SU-DHL-6 (cell line): ENCODE measurements at regions not wholly inside any gene's neighbourhood (a gene's known extent, or its start where the extent isn't known, plus 50 kb on each side); places are given as distances from the start of the nearest gene placed in this dataset.
"Not testable (repeated sequence)": the region's sequence is repeated elsewhere in the genome, so short reads cannot be mapped to it uniquely, and the experiment has no call there.

Experiments used
- H2AFZ ChIP-seq: fragments of 200-600 bp; sonication (generic); 2 replicates; pipeline ENCODE4 v1.6.1; 2014; ENCODE audit warnings: low read depth, mild to moderate bottlenecking, moderate library complexity, mixed read lengths, antibody characterized with exemption, low read length; ENCODE audit not compliant: severe bottlenecking
- H3F3A ChIP-seq: fragments of 200-600 bp; shearing (Covaris generic); 2 replicates; pipeline ENCODE4 v1.6.0; 2016; ENCODE audit warnings: antibody characterized with exemption, mild to moderate bottlenecking; ENCODE audit not compliant: insufficient read depth
- H3K27ac ChIP-seq: fragments of 200-600 bp; sonication (generic); 2 replicates; pipeline ENCODE4 v1.5.1; 2016; ENCODE audit warnings: low read depth, mild to moderate bottlenecking, low read length, moderate library complexity, mixed read lengths
- H3K27me3 ChIP-seq: fragments of 200-600 bp; sonication (generic), shearing (Covaris generic); 2 replicates; pipeline ENCODE4 v1.6.0; 2014; ENCODE audit warnings: mild to moderate bottlenecking, low read length
- H3K36me3 ChIP-seq: fragments of 200-600 bp; sonication (generic); 2 replicates; pipeline ENCODE4 v1.6.1; 2014; ENCODE audit warnings: mild to moderate bottlenecking, low read length, mixed read lengths
- H3K4me2 ChIP-seq: fragments of 300-600, 200-600 bp; shearing (Covaris generic), sonication (generic); 2 replicates; pipeline ENCODE4 v1.6.0; 2014; ENCODE audit warnings: low read length, low read depth, mild to moderate bottlenecking; ENCODE audit not compliant: poor library complexity, severe bottlenecking
- H3K4me3 ChIP-seq: fragments of 200-600 bp; sonication (generic); 2 replicates; pipeline ENCODE4 v1.5.1; 2014; ENCODE audit warnings: antibody characterized with exemption, low read length, mild to moderate bottlenecking, mixed read lengths; ENCODE audit not compliant: insufficient read depth, poor library complexity, severe bottlenecking
- H3K79me2 ChIP-seq: fragments of 200-600 bp; sonication (generic); 2 replicates; pipeline ENCODE4 v1.6.1; 2014; ENCODE audit warnings: mild to moderate bottlenecking, low read length, moderate library complexity; ENCODE audit not compliant: insufficient read depth
- H3K9ac ChIP-seq: fragments of 200-600 bp; sonication (generic); 2 replicates; pipeline ENCODE4 v1.7.0; 2014; ENCODE audit warnings: mild to moderate bottlenecking, low read length
- H3K9me2 ChIP-seq: fragments of 200-600 bp; sonication (generic); replicated peaks from 2 replicates; pipeline ENCODE4 v1.6.1; 2014; ENCODE audit warnings: low read length; ENCODE audit not compliant: insufficient read depth
- H3K9me3 ChIP-seq: fragments of 200-600 bp; sonication (generic); 2 replicates; pipeline ENCODE4 v1.6.1; 2014; ENCODE audit warnings: low read length, mixed read lengths; ENCODE audit not compliant: insufficient read depth
- H4K20me1 ChIP-seq: fragments of 200-600 bp; sonication (generic); 2 replicates; pipeline ENCODE4 v1.6.1; 2014; ENCODE audit warnings: low read depth, mild to moderate bottlenecking, antibody characterized with exemption, low read length, moderate library complexity, mixed read lengths
- EZH2phosphoT487 ChIP-seq: fragments of 200-600 bp; sonication (generic), shearing (Covaris generic); conservative IDR thresholded peaks from 2 replicates; pipeline ENCODE4 v1.6.1; 2018; ENCODE audit warnings: mild to moderate bottlenecking, antibody characterized with exemption, low read length, moderate library complexity, mixed read lengths
- TF ChIP-seq, protein P1 (sequence below): fragments of 200-600 bp; sonication (generic); IDR thresholded peaks from one replicate; pipeline ENCODE4 v1.5.1; 2017; ENCODE audit warnings: antibody characterized with exemption, mild to moderate bottlenecking, low read length, moderate library complexity; ENCODE audit not compliant: insufficient read depth, poor library complexity, severe bottlenecking

- Histone ChIP-seq H3K36me3 (no peaks in the 10 kb centered on the region), H3K27ac (no peak overlapping the region), H3K9me2 (no peaks in the 10 kb centered on the region), H3F3A (no peaks in the 10 kb centered on the region), H3K9me3 (no peaks in the 10 kb centered on the region), H2AFZ (no peak overlapping the region), H3K79me2 (no peaks in the 10 kb centered on the region), H3K4me2 (no peak overlapping the region), H3K9ac (no peak overlapping the region), H3K4me3 (no peak overlapping the region), H3K27me3 (no peaks in the 10 kb centered on the region), H4K20me1 (no peaks in the 10 kb centered on the region)
- TF ChIP-seq, protein P1, sequence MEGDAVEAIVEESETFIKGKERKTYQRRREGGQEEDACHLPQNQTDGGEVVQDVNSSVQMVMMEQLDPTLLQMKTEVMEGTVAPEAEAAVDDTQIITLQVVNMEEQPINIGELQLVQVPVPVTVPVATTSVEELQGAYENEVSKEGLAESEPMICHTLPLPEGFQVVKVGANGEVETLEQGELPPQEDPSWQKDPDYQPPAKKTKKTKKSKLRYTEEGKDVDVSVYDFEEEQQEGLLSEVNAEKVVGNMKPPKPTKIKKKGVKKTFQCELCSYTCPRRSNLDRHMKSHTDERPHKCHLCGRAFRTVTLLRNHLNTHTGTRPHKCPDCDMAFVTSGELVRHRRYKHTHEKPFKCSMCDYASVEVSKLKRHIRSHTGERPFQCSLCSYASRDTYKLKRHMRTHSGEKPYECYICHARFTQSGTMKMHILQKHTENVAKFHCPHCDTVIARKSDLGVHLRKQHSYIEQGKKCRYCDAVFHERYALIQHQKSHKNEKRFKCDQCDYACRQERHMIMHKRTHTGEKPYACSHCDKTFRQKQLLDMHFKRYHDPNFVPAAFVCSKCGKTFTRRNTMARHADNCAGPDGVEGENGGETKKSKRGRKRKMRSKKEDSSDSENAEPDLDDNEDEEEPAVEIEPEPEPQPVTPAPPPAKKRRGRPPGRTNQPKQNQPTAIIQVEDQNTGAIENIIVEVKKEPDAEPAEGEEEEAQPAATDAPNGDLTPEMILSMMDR: no peak
- TF ChIP-seq EZH2phosphoT487: no peak
Observed at GRCh38 chr3:16707260-16707659, 102.0 kb upstream of the DAZL start.

GRCh38 chr3:16708285-16708684 lies 103.1 kb upstream of the DAZL start:
- H3K27ac ChIP-seq: no peak overlapping the region
- no peaks in the 10 kb centered on the region for H4K20me1 ChIP-seq
- H2AFZ ChIP-seq: no peak overlapping the region
- no peaks in the 10 kb centered on the region for H3K27me3 ChIP-seq
- H3K4me3 ChIP-seq: no peak overlapping the region
- no peak overlapping the region for H3K4me2 ChIP-seq
- H3K79me2 ChIP-seq: no peaks in the 10 kb centered on the region
- H3K36me3 ChIP-seq: no peaks in the 10 kb centered on the region
- H3F3A ChIP-seq: no peaks in the 10 kb centered on the region
- H3K9me3 ChIP-seq: no peaks in the 10 kb centered on the region
- no peaks in the 10 kb centered on the region for H3K9me2 ChIP-seq
- TF ChIP-seq EZH2phosphoT487: no peak
- TF ChIP-seq, protein P1: no peak
- H3K9ac ChIP-seq: no peak overlapping the region

GRCh38 chr3:16711691-16712090 lies 106.5 kb upstream of the DAZL start:
- H3K4me3 ChIP-seq, H3K36me3 ChIP-seq, H4K20me1 ChIP-seq, H3K9me3 ChIP-seq, H3K4me2 ChIP-seq, H3F3A ChIP-seq, H3K27ac ChIP-seq, H3K9ac ChIP-seq, H3K9me2 ChIP-seq, H3K79me2 ChIP-seq, H2AFZ ChIP-seq, H3K27me3 ChIP-seq: not testable (repeated sequence)

- H3K27ac ChIP-seq: no peak overlapping the region
- H3K9me2 ChIP-seq: no peaks in the 10 kb centered on the region
- H3K36me3 ChIP-seq: no peaks in the 10 kb centered on the region
- H2AFZ ChIP-seq: no peak overlapping the region
- H3K4me2 ChIP-seq: no peak overlapping the region
- TF ChIP-seq, protein P1: no peak
- TF ChIP-seq EZH2phosphoT487: no peak
- no peak overlapping the region for H3K9ac ChIP-seq
- H3K27me3 ChIP-seq: no peaks in the 10 kb centered on the region
- H3K79me2 ChIP-seq: no peaks in the 10 kb centered on the region
- no peaks in the 10 kb centered on the region for H3K9me3 ChIP-seq
- H3K4me3 ChIP-seq: no peak overlapping the region
- H3F3A ChIP-seq: no peaks in the 10 kb centered on the region
- H4K20me1 ChIP-seq: no peaks in the 10 kb centered on the region
Observed at GRCh38 chr3:16715281-16715680, 110.1 kb upstream of the DAZL start.
